H9 (cell line): ENCODE measurements at regions not wholly inside any gene's neighbourhood (a gene's known extent, or its start where the extent isn't known, plus 50 kb on each side); places are given as distances from the start of the nearest gene placed in this dataset.

Experiments used
- DNase-seq: peaks from one replicate; pipeline ENCODE4 v3.0.0-alpha.2; 2017
- H2AFZ ChIP-seq: one replicate; pipeline ENCODE4 v1.6.1; 2013; ENCODE audit warnings: mild to moderate bottlenecking, low read length, control low read depth, moderate library complexity
- H2AK5ac ChIP-seq: 2 replicates; pipeline ENCODE4 v1.6.1; 2013; ENCODE audit warnings: low read length, control low read depth, mixed read lengths; ENCODE audit not compliant: insufficient read length
- H2BK120ac ChIP-seq: one replicate; pipeline ENCODE4 v1.6.1; 2013; ENCODE audit warnings: low read depth, mild to moderate bottlenecking, low read length, control low read depth, inconsistent platforms; ENCODE audit not compliant: poor library complexity, severe bottlenecking
- H2BK12ac ChIP-seq: 2 replicates; pipeline ENCODE4 v1.6.1; 2013; ENCODE audit warnings: low read length, control low read depth, mixed read lengths, low read depth; ENCODE audit not compliant: insufficient read length
- H2BK15ac ChIP-seq: 2 replicates; pipeline ENCODE4 v1.6.1; 2013; ENCODE audit warnings: low read depth, low read length, control low read depth
- H2BK20ac ChIP-seq: one replicate; pipeline ENCODE4 v1.6.1; 2013; ENCODE audit warnings: low read depth, mild to moderate bottlenecking, low read length, control low read depth, inconsistent platforms; ENCODE audit not compliant: poor library complexity, severe bottlenecking
- H2BK5ac ChIP-seq: 2 replicates; pipeline ENCODE4 v1.6.1; 2013; ENCODE audit warnings: low read length, control low read depth, mixed read lengths; ENCODE audit not compliant: insufficient read length
- H3K14ac ChIP-seq: 2 replicates; pipeline ENCODE4 v1.6.1; 2013; ENCODE audit warnings: low read length, control low read depth; ENCODE audit not compliant: insufficient read depth
- H3K18ac ChIP-seq: 2 replicates; pipeline ENCODE4 v1.6.1; 2013; ENCODE audit warnings: low read depth, mild to moderate bottlenecking, mixed read lengths, low read length, control low read depth; ENCODE audit not compliant: insufficient read length
- H3K23ac ChIP-seq: 2 replicates; pipeline ENCODE4 v1.6.1; 2013; ENCODE audit warnings: low read length, control low read depth, mixed read lengths, low read depth; ENCODE audit not compliant: insufficient read length
- H3K23me2 ChIP-seq: 2 replicates; pipeline ENCODE4 v1.6.1; 2013; ENCODE audit warnings: low read depth, mild to moderate bottlenecking, mixed read lengths, low read length, control low read depth; ENCODE audit not compliant: insufficient read length, poor library complexity, severe bottlenecking
- H3K27ac ChIP-seq: 2 replicates; pipeline ENCODE4 v1.5.1; 2013; ENCODE audit warnings: low read length, control low read depth, mixed read lengths, low read depth; ENCODE audit not compliant: insufficient read length
- H3K27me3 ChIP-seq: 2 replicates; pipeline ENCODE4 v1.6.1; 2013; ENCODE audit warnings: low read length, control low read depth, inconsistent platforms; ENCODE audit not compliant: insufficient read depth
- H3K4ac ChIP-seq: 2 replicates; pipeline ENCODE4 v1.6.1; 2013; ENCODE audit warnings: low read depth, mild to moderate bottlenecking, control low read depth, inconsistent platforms, low read length, moderate library complexity
- H3K4me1 ChIP-seq: 2 replicates; pipeline ENCODE4 v1.6.1; 2013; ENCODE audit warnings: low read length, control low read depth, inconsistent platforms; ENCODE audit not compliant: insufficient read depth
- H3K4me2 ChIP-seq: 2 replicates; pipeline ENCODE4 v1.6.1; 2013; ENCODE audit warnings: low read length, control low read depth, mixed read lengths; ENCODE audit not compliant: insufficient read length, insufficient read depth
- H3K56ac ChIP-seq: 2 replicates; pipeline ENCODE4 v1.6.1; 2013; ENCODE audit warnings: low read depth, mild to moderate bottlenecking, mixed read lengths, low read length, control low read depth; ENCODE audit not compliant: insufficient read length
- H3K79me1 ChIP-seq: 2 replicates; pipeline ENCODE4 v1.6.1; 2013; ENCODE audit warnings: low read depth, mild to moderate bottlenecking, moderate library complexity, low read length, control low read depth, inconsistent platforms; ENCODE audit not compliant: insufficient read depth, poor library complexity, severe bottlenecking
- H3K79me2 ChIP-seq: 2 replicates; pipeline ENCODE4 v1.6.1; 2013; ENCODE audit warnings: low read length, control low read depth, inconsistent platforms; ENCODE audit not compliant: insufficient read depth
- H3K9ac ChIP-seq: 2 replicates; pipeline ENCODE4 v1.6.1; 2013; ENCODE audit warnings: low read length, control low read depth, mixed read lengths; ENCODE audit not compliant: insufficient read length; ENCODE audit errors: extremely low read depth
- H3K9me3 ChIP-seq: one replicate; pipeline ENCODE4 v1.6.1; 2013; ENCODE audit warnings: low read depth, low read length, inconsistent platforms; ENCODE audit not compliant: control insufficient read depth
- H3T11ph ChIP-seq: one replicate; pipeline ENCODE4 v1.6.1; 2013; ENCODE audit warnings: mild to moderate bottlenecking, low read length, control low read depth, inconsistent platforms
- H4K20me1 ChIP-seq: one replicate; pipeline ENCODE4 v1.6.1; 2013; ENCODE audit not compliant: control insufficient read depth, insufficient read length, insufficient read depth
- H4K5ac ChIP-seq: 2 replicates; pipeline ENCODE4 v1.6.1; 2013; ENCODE audit warnings: low read depth, mild to moderate bottlenecking, mixed read lengths, low read length, control low read depth; ENCODE audit not compliant: insufficient read length
- H4K8ac ChIP-seq: replicated peaks from 2 replicates; pipeline ENCODE4 v1.6.1; 2013; ENCODE audit warnings: low read length, control low read depth, mixed read lengths, low read depth; ENCODE audit not compliant: insufficient read length
- H4K91ac ChIP-seq: 2 replicates; pipeline ENCODE4 v1.6.1; 2013; ENCODE audit warnings: low read depth, mild to moderate bottlenecking, moderate library complexity, mixed read lengths, low read length, control low read depth; ENCODE audit not compliant: insufficient read length
- H3K27ac Mint-ChIP-seq, 3 experiments: 2 replicates in 2 of 3; 3 replicates in 1 of 3; pipeline ENCODE4 v1.8.0; 2020 to 2021; ENCODE audit warnings: mixed read lengths in 3 of 3, mild to moderate bottlenecking in 1 of 3, moderate library complexity in 1 of 3
- H3K27me3 Mint-ChIP-seq: 2 replicates; pipeline ENCODE4 v1.8.0; 2021; ENCODE audit warnings: low read depth, mild to moderate bottlenecking, moderate library complexity, mixed read lengths
- H3K36me3 Mint-ChIP-seq, 3 experiments: 2 replicates in 2 of 3; 3 replicates in 1 of 3; pipeline ENCODE4 v1.8.0; 2020 to 2021; ENCODE audit warnings: low read depth in 3 of 3, mixed read lengths in 3 of 3; ENCODE audit not compliant: insufficient read depth in 1 of 3
- H3K4me1 Mint-ChIP-seq, 2 experiments: 2 replicates each; pipeline ENCODE4 v1.8.0; 2020; ENCODE audit warnings: mixed read lengths in 2 of 2
- H3K4me3 Mint-ChIP-seq, 2 experiments: 2 replicates in 1 of 2; 3 replicates in 1 of 2; pipeline ENCODE4 v1.8.0; 2020 to 2021; ENCODE audit warnings: mild to moderate bottlenecking in 2 of 2, mixed read lengths in 2 of 2, moderate library complexity in 1 of 2
- H3K9me3 Mint-ChIP-seq, 2 experiments: 2 replicates in 1 of 2; 3 replicates in 1 of 2; pipeline ENCODE4 v1.8.0; 2020; ENCODE audit warnings: mild to moderate bottlenecking in 2 of 2, mixed read lengths in 2 of 2, moderate library complexity in 1 of 2
- WGBS: extraction: QIAGEN DNeasy Blood & Tissue Kit; methylation state at CpG from one replicate; pipeline ENCODE4 v1.1.7; 2013; ENCODE audit warnings: missing lambda C conversion rate, low lambda C conversion rate, mixed read lengths; ENCODE audit not compliant: insufficient read length; ENCODE audit errors: extremely low coverage; 5-methylcytosine and 5-hydroxymethylcytosine counted together
- TF ChIP-seq, protein P1 (sequence below): fragments of 200-600 bp; sonication (generic); conservative IDR thresholded peaks from 3 replicates; pipeline ENCODE4 v1.8.0; 2021; ENCODE audit warnings: antibody characterized with exemption, mild to moderate bottlenecking

DNA sequence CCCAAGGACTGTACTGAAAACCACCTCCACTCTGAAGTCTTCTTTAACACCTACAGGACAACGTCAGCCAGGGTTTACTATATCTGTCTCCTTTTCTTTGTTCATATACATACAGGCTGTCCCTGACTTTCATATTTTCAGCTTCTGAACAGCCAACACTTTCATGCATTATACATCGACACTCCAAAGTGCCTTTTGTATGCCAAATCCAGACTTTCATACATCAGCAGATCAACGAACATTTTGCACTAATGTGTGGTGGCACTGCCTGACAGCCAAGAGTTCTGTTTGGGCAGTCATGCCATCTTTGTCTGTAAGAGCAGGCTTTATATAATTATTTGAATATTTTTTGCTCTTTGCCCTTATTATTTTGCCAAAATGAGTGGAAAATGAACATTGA, 487.4 kb downstream of the CETN3 start:
- no peak for DNase-seq
- H3K9me3 Mint-ChIP-seq = no peaks in the 10 kb centered on the region
- Histone ChIP-seq H3T11ph (no peak overlapping the region), H4K5ac (no peak overlapping the region), H4K91ac (no peak overlapping the region), H3K4me2 (no peak overlapping the region), H3K23ac (no peak overlapping the region), H2AFZ (no peak overlapping the region), H3K9ac (no peak overlapping the region), H2BK12ac (no peak overlapping the region), H4K8ac (no peak overlapping the region), H2BK20ac (no peak overlapping the region), H3K23me2 (no peaks in the 10 kb centered on the region), H3K4ac (no peak overlapping the region), H3K18ac (no peak overlapping the region), H3K79me2 (no peaks in the 10 kb centered on the region), H2AK5ac (no peak overlapping the region), H3K79me1 (no peaks in the 10 kb centered on the region), H4K20me1 (no peaks in the 10 kb centered on the region), H3K56ac (no peak overlapping the region), H3K4me1 (no peaks in the 10 kb centered on the region), H3K27ac (no peak overlapping the region), H3K9me3 (no peaks in the 10 kb centered on the region), H3K14ac (no peak overlapping the region), H2BK120ac (no peak overlapping the region), H2BK15ac (no peak overlapping the region), H3K27me3 (no peaks in the 10 kb centered on the region), H2BK5ac (no peak overlapping the region)
- H3K4me3 Mint-ChIP-seq = no peak overlapping the region
- WGBS = no CpG with 5 or more reads among the region's 3 CpGs
- H3K27ac Mint-ChIP-seq = no peak overlapping the region
- no peaks in the 10 kb centered on the region for H3K27me3 Mint-ChIP-seq
- peaks cover 0 to 2% (median 0%) of the 10 kb centered on the region in 3 experiments; a peak in 1 of 7 replicates for H3K36me3 Mint-ChIP-seq
- no peaks in the 10 kb centered on the region for H3K4me1 Mint-ChIP-seq
- TF ChIP-seq, protein P1, sequence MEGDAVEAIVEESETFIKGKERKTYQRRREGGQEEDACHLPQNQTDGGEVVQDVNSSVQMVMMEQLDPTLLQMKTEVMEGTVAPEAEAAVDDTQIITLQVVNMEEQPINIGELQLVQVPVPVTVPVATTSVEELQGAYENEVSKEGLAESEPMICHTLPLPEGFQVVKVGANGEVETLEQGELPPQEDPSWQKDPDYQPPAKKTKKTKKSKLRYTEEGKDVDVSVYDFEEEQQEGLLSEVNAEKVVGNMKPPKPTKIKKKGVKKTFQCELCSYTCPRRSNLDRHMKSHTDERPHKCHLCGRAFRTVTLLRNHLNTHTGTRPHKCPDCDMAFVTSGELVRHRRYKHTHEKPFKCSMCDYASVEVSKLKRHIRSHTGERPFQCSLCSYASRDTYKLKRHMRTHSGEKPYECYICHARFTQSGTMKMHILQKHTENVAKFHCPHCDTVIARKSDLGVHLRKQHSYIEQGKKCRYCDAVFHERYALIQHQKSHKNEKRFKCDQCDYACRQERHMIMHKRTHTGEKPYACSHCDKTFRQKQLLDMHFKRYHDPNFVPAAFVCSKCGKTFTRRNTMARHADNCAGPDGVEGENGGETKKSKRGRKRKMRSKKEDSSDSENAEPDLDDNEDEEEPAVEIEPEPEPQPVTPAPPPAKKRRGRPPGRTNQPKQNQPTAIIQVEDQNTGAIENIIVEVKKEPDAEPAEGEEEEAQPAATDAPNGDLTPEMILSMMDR = no peak
